ENCODE measurements at regions not wholly inside any gene's neighbourhood (a gene's known extent, or its start where the extent isn't known, plus 50 kb on each side); places are given as distances from the start of the nearest gene placed in this dataset.
"Not testable (repeated sequence)": the region's sequence is repeated elsewhere in the genome, so short reads cannot be mapped to it uniquely, and the experiment has no call there.

GRCh38 chr3:158882445-158882844 lies 80.6 kb downstream of the MFSD1 start:
- DNase-seq (ENCODE audit: low read depth) = no peak

- DNase-seq (ENCODE audit: low read depth) = no peak
These were observed 94.9 kb downstream of the MFSD1 start for GRCh38 chr3:158896729-158897128.

GRCh38 chr3:158906749-158907148 lies 104.9 kb downstream of the MFSD1 start:
- DNase-seq (ENCODE audit: low read depth) = no peak

- no peak for DNase-seq (ENCODE audit: low read depth)
These were observed 106.4 kb downstream of the MFSD1 start for GRCh38 chr3:158908187-158908734.

GRCh38 chr3:158909870-158910269 lies 108.0 kb downstream of the MFSD1 start:
- no peak for DNase-seq (ENCODE audit: low read depth)

- no peak for DNase-seq (ENCODE audit: low read depth)
These were observed 109.7 kb downstream of the MFSD1 start for GRCh38 chr3:158911586-158911985.

- no peak for DNase-seq (ENCODE audit: low read depth)
These were observed 110.3 kb downstream of the MFSD1 start for GRCh38 chr3:158912188-158912587.

- DNase-seq (ENCODE audit: low read depth) = no peak
These were observed 110.8 kb downstream of the MFSD1 start for GRCh38 chr3:158912621-158913020.

GRCh38 chr3:158916111-158916510 lies 114.3 kb downstream of the MFSD1 start:
- DNase-seq (ENCODE audit: low read depth) = no peak

GRCh38 chr3:158918008-158918407 lies 116.2 kb downstream of the MFSD1 start:
- no peak for DNase-seq (ENCODE audit: low read depth)

GRCh38 chr3:158918451-158918850 lies 116.6 kb downstream of the MFSD1 start:
- DNase-seq (ENCODE audit: low read depth) = no peak

GRCh38 chr3:158920371-158920770 lies 118.5 kb downstream of the MFSD1 start:
- no peak for DNase-seq (ENCODE audit: low read depth)

GRCh38 chr3:158925021-158925420 lies 123.2 kb downstream of the MFSD1 start:
- no peak for DNase-seq (ENCODE audit: low read depth)

- DNase-seq (ENCODE audit: low read depth) = no peak
These were observed 124.1 kb downstream of the MFSD1 start for GRCh38 chr3:158925828-158926494.

- no peak for DNase-seq (ENCODE audit: low read depth)
These were observed 134.0 kb downstream of the MFSD1 start for GRCh38 chr3:158935846-158936245.

GRCh38 chr3:158936530-158937113 lies 134.8 kb downstream of the MFSD1 start:
- no peak for DNase-seq (ENCODE audit: low read depth)

GRCh38 chr3:158950178-158950901 lies 148.5 kb downstream of the MFSD1 start:
- DNase-seq (ENCODE audit: low read depth) = no peak

- DNase-seq (ENCODE audit: low read depth) = no peak
These were observed 151.3 kb downstream of the MFSD1 start for GRCh38 chr3:158953131-158953530.

GRCh38 chr3:158954420-158954819 lies 152.6 kb downstream of the MFSD1 start:
- no peak for DNase-seq (ENCODE audit: low read depth)

- not testable (repeated sequence) for DNase-seq (ENCODE audit: low read depth)
These were observed 155.9 kb downstream of the MFSD1 start for GRCh38 chr3:158957777-158958176.

GRCh38 chr3:158958873-158959272 lies 157.0 kb downstream of the MFSD1 start:
- no peak for DNase-seq (ENCODE audit: low read depth)

- DNase-seq (ENCODE audit: low read depth) = no peak
These were observed 159.6 kb downstream of the MFSD1 start for GRCh38 chr3:158961471-158961870.

GRCh38 chr3:158961911-158962310 lies 160.1 kb downstream of the MFSD1 start:
- no peak for DNase-seq (ENCODE audit: low read depth)
